ENCODE measurements at regions not wholly inside any gene's neighbourhood (a gene's known extent, or its start where the extent isn't known, plus 50 kb on each side); places are given as distances from the start of the nearest gene placed in this dataset.

GRCh38 chr2:56109994-56110393, 73.8 kb upstream of the CCDC85A start:
- H3K9me3 ChIP-seq (ENCODE audit: insufficient read depth, low read length) = no peaks in the 10 kb centered on the region
- H3K4me2 ChIP-seq (ENCODE audit: low read depth, low read length, poor library complexity, severe bottlenecking) = no peak overlapping the region
- H2AFZ ChIP-seq (ENCODE audit: low read depth, low read length, severe bottlenecking) = no peak overlapping the region
- H4K20me1 ChIP-seq (ENCODE audit: low read depth, low read length) = no peaks in the 10 kb centered on the region
- no peaks in the 10 kb centered on the region for H3K9me2 ChIP-seq (replicated peaks; ENCODE audit: insufficient read depth, low read length)
- no peak for TF ChIP-seq EZH2phosphoT487 (conservative IDR thresholded peaks at IDR 0.05; ENCODE audit: low read length)
- H3K27me3 ChIP-seq (ENCODE audit: low read length) = no peaks in the 10 kb centered on the region
- no peak overlapping the region for H3K4me3 ChIP-seq (ENCODE audit: insufficient read depth, low read length, poor library complexity, severe bottlenecking)
- H3K27ac ChIP-seq (ENCODE audit: low read depth, low read length) = no peak overlapping the region
- H3K36me3 ChIP-seq (ENCODE audit: low read length) = no peaks in the 10 kb centered on the region
- H3F3A ChIP-seq (ENCODE audit: insufficient read depth) = no peaks in the 10 kb centered on the region
- no peaks in the 10 kb centered on the region for H3K79me2 ChIP-seq (ENCODE audit: insufficient read depth, low read length)
- H3K9ac ChIP-seq (ENCODE audit: low read length) = no peak overlapping the region

DNA sequence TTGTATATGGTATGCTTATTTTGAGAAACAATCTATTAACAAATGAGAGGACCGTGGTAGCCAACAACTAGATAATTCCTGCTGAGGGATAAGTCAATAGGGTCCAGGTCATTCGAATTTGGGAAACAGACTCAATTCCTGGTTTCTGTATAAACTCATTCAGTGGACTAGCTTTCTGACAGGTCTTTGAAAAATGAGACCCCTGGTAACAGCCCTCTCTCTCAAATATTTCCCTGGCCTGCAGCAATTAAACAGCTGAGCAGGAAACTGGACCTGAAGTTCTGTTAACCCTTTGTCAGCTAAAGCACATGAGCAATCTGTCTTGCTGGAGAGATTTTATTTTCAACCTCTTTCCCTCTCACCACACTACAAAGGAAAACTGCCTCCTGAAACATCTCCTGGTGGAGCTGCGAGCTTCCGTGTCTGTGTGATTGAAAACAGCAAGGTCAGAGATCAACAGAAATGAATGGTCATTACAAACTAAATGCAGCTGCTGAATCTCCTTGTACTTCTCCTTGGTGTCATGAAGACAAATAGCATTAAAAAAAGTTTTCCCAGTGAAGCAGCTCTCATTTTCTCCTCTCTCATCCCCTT, 70.3 kb upstream of the CCDC85A start:
- Histone ChIP-seq H3K9me2 (replicated peaks; ENCODE audit: insufficient read depth, low read length) (no peaks in the 10 kb centered on the region), H3K36me3 (ENCODE audit: low read length) (no peaks in the 10 kb centered on the region), H3K27me3 (ENCODE audit: low read length) (no peaks in the 10 kb centered on the region), H3K79me2 (ENCODE audit: insufficient read depth, low read length) (no peaks in the 10 kb centered on the region), H3K9me3 (ENCODE audit: insufficient read depth, low read length) (no peaks in the 10 kb centered on the region), H3K4me3 (ENCODE audit: insufficient read depth, low read length, poor library complexity, severe bottlenecking) (no peak overlapping the region), H3F3A (ENCODE audit: insufficient read depth) (no peaks in the 10 kb centered on the region), H3K27ac (ENCODE audit: low read depth, low read length) (no peak overlapping the region), H2AFZ (ENCODE audit: low read depth, low read length, severe bottlenecking) (no peak overlapping the region), H3K9ac (ENCODE audit: low read length) (no peak overlapping the region), H3K4me2 (ENCODE audit: low read depth, low read length, poor library complexity, severe bottlenecking) (no peak overlapping the region), H4K20me1 (ENCODE audit: low read depth, low read length) (no peaks in the 10 kb centered on the region)
- TF ChIP-seq, protein P1, sequence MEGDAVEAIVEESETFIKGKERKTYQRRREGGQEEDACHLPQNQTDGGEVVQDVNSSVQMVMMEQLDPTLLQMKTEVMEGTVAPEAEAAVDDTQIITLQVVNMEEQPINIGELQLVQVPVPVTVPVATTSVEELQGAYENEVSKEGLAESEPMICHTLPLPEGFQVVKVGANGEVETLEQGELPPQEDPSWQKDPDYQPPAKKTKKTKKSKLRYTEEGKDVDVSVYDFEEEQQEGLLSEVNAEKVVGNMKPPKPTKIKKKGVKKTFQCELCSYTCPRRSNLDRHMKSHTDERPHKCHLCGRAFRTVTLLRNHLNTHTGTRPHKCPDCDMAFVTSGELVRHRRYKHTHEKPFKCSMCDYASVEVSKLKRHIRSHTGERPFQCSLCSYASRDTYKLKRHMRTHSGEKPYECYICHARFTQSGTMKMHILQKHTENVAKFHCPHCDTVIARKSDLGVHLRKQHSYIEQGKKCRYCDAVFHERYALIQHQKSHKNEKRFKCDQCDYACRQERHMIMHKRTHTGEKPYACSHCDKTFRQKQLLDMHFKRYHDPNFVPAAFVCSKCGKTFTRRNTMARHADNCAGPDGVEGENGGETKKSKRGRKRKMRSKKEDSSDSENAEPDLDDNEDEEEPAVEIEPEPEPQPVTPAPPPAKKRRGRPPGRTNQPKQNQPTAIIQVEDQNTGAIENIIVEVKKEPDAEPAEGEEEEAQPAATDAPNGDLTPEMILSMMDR (IDR thresholded peaks at IDR 0.05; ENCODE audit: insufficient read depth, low read length, poor library complexity, severe bottlenecking) = no peak

DNA sequence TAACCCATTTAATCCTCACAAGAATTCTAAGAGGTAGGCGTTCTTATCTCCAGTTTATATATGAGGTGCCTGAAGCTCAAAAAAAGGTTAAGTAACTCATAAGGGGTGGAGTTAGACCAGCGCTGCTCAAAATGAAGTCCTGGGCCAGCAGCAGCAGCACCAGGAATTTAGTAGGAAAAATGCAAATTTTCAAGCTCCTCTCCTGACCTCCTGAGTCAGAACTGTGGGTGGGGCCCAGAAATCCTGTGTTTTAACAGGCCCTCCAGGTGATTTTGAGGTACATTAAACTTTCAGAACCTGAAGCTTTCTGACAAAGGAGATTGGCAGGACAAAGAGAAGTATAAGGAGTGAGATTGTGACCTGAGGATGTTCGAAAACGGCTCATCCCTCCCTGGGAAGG, 66.0 kb upstream of the CCDC85A start:
- no peak overlapping the region for H3K9ac ChIP-seq (ENCODE audit: low read length)
- H3K27ac ChIP-seq (ENCODE audit: low read depth, low read length) = no peak overlapping the region

GRCh38 chr2:56118474-56118873, 65.3 kb upstream of the CCDC85A start:
- Histone ChIP-seq H3K27ac (ENCODE audit: low read depth, low read length) (no peak overlapping the region), H3K27me3 (ENCODE audit: low read length) (no peaks in the 10 kb centered on the region), H3K4me3 (ENCODE audit: insufficient read depth, low read length, poor library complexity, severe bottlenecking) (no peak overlapping the region), H3K9ac (ENCODE audit: low read length) (no peak overlapping the region), H3F3A (ENCODE audit: insufficient read depth) (no peaks in the 10 kb centered on the region), H3K36me3 (ENCODE audit: low read length) (no peaks in the 10 kb centered on the region), H3K4me2 (ENCODE audit: low read depth, low read length, poor library complexity, severe bottlenecking) (no peak overlapping the region), H4K20me1 (ENCODE audit: low read depth, low read length) (no peaks in the 10 kb centered on the region), H3K79me2 (ENCODE audit: insufficient read depth, low read length) (no peaks in the 10 kb centered on the region), H3K9me2 (replicated peaks; ENCODE audit: insufficient read depth, low read length) (no peaks in the 10 kb centered on the region), H3K9me3 (ENCODE audit: insufficient read depth, low read length) (no peaks in the 10 kb centered on the region), H2AFZ (ENCODE audit: low read depth, low read length, severe bottlenecking) (no peak overlapping the region)
- TF ChIP-seq, protein P1 (IDR thresholded peaks at IDR 0.05; ENCODE audit: insufficient read depth, low read length, poor library complexity, severe bottlenecking) = no peak
- TF ChIP-seq EZH2phosphoT487 (conservative IDR thresholded peaks at IDR 0.05; ENCODE audit: low read length) = no peak

More for the DNA sequence above, 66.0 kb upstream of the CCDC85A start:
- H3K9me3 ChIP-seq (ENCODE audit: insufficient read depth, low read length) = no peaks in the 10 kb centered on the region
- no peaks in the 10 kb centered on the region for H3K36me3 ChIP-seq (ENCODE audit: low read length)
- H2AFZ ChIP-seq (ENCODE audit: low read depth, low read length, severe bottlenecking) = no peak overlapping the region
- H3K79me2 ChIP-seq (ENCODE audit: insufficient read depth, low read length) = no peaks in the 10 kb centered on the region
- no peaks in the 10 kb centered on the region for H3F3A ChIP-seq (ENCODE audit: insufficient read depth)
- H4K20me1 ChIP-seq (ENCODE audit: low read depth, low read length) = no peaks in the 10 kb centered on the region
- no peak overlapping the region for H3K4me3 ChIP-seq (ENCODE audit: insufficient read depth, low read length, poor library complexity, severe bottlenecking)
- no peaks in the 10 kb centered on the region for H3K9me2 ChIP-seq (replicated peaks; ENCODE audit: insufficient read depth, low read length)
- no peaks in the 10 kb centered on the region for H3K27me3 ChIP-seq (ENCODE audit: low read length)
- no peak overlapping the region for H3K4me2 ChIP-seq (ENCODE audit: low read depth, low read length, poor library complexity, severe bottlenecking)
- TF ChIP-seq, protein P1 (IDR thresholded peaks at IDR 0.05; ENCODE audit: insufficient read depth, low read length, poor library complexity, severe bottlenecking) = no peak
- TF ChIP-seq EZH2phosphoT487 (conservative IDR thresholded peaks at IDR 0.05; ENCODE audit: low read length) = no peak
